H1 (cell line): ENCODE measurements at regions not wholly inside any gene's neighbourhood (a gene's known extent, or its start where the extent isn't known, plus 50 kb on each side); places are given as distances from the start of the nearest gene placed in this dataset.

Experiments
- BCL11A ChIP-seq, 2 experiments: IDR thresholded peaks; one replicate each; pipeline ENCODE4 v1.6.1; 2011; ENCODE audit warnings: low read depth in 2 of 2, low read length in 2 of 2, mild to moderate bottlenecking in 2 of 2
- MAFK ChIP-seq: IDR thresholded peaks from 2 replicates; pipeline ENCODE4 v1.6.1; 2012; ENCODE audit warnings: low read depth, mild to moderate bottlenecking, improper control_type of control experiment, low read length
- SIN3A ChIP-seq, 2 experiments: IDR thresholded peaks in 1 of 2; conservative IDR thresholded peaks in 1 of 2; 2 replicates each; pipeline ENCODE4 v1.6.1; 2011 to 2012; ENCODE audit warnings: low read length in 2 of 2, improper control_type of control experiment in 1 of 2, low read depth in 1 of 2, mild to moderate bottlenecking in 1 of 2

- TF ChIP-seq SIN3A (conservative IDR thresholded peaks at IDR 0.05 in 1 of 2, IDR thresholded peaks at IDR 0.05 in 1 of 2; ENCODE audit: low read depth in 1 of 2, low read length in 2 of 2), result no peak
- no peak for TF ChIP-seq BCL11A (IDR thresholded peaks at IDR 0.05; ENCODE audit: low read depth in 2 of 2, low read length in 2 of 2)
- no peak for TF ChIP-seq MAFK
These were observed 1140.8 kb upstream of the WWC1 start (continued) for GRCh38 chr5:167150661-167151060.
